Fibroblast of upper back skin (primary cell): ENCODE measurements at regions not wholly inside any gene's neighbourhood (a gene's known extent, or its start where the extent isn't known, plus 50 kb on each side); places are given as distances from the start of the nearest gene placed in this dataset.

ENCODE experiments used
- DNase-seq: peaks from one replicate; pipeline ENCODE4 v3.0.0-alpha.2; 2013

- no peak for DNase-seq
These were observed 92.9 kb upstream of the BHLHE23 start for GRCh38 chr20:63099456-63100173.

GRCh38 chr20:63098195-63098810 is 91.5 kb upstream of the BHLHE23 start:
- no peak for DNase-seq

- DNase-seq, result no peak
These were observed 90.6 kb upstream of the BHLHE23 start for GRCh38 chr20:63097336-63097831.

- no peak for DNase-seq
These were observed 90.0 kb upstream of the BHLHE23 start for GRCh38 chr20:63096681-63097335.

GRCh38 chr20:63095718-63096654 is 89.2 kb upstream of the BHLHE23 start:
- no peak for DNase-seq

- DNase-seq, result no peak
These were observed 88.2 kb upstream of the BHLHE23 start for GRCh38 chr20:63094767-63095499.

- no peak for DNase-seq
These were observed 87.4 kb upstream of the BHLHE23 start for GRCh38 chr20:63093966-63094766.

GRCh38 chr20:63092660-63093215 is 86.0 kb upstream of the BHLHE23 start:
- no peak for DNase-seq

GRCh38 chr20:63091901-63092659 is 85.3 kb upstream of the BHLHE23 start:
- no peak for DNase-seq

- DNase-seq, result no peak
These were observed 84.2 kb upstream of the BHLHE23 start for GRCh38 chr20:63090682-63091571.

- no peak for DNase-seq
These were observed 83.3 kb upstream of the BHLHE23 start for GRCh38 chr20:63090052-63090451.

GRCh38 chr20:63089051-63089907 is 82.5 kb upstream of the BHLHE23 start:
- DNase-seq, result no peak

- no peak for DNase-seq
These were observed 81.3 kb upstream of the BHLHE23 start for GRCh38 chr20:63087872-63088680.

GRCh38 chr20:63087236-63087871 is 80.6 kb upstream of the BHLHE23 start:
- no peak for DNase-seq

GRCh38 chr20:63086421-63087235 is 79.9 kb upstream of the BHLHE23 start:
- DNase-seq, result no peak
